Transverse colon (tissue), 4 donors: ENCODE measurements at regions not wholly inside any gene's neighbourhood (a gene's known extent, or its start where the extent isn't known, plus 50 kb on each side); places are given as distances from the start of the nearest gene placed in this dataset.

ENCODE experiments used
- CTCF ChIP-seq, 5 experiments: fragments of 200-600 bp in 3 of 5; fragments of 450-650 bp in 2 of 5; sonication (generic) in 3 of 5; IDR thresholded peaks; 1 replicate in 2 of 5; 2 replicates in 3 of 5; pipeline ENCODE4 v1.5.1; 2016 to 2017; ENCODE audit warnings: antibody characterized with exemption in 5 of 5, inconsistent platforms in 3 of 5, mild to moderate bottlenecking in 2 of 5, moderate library complexity in 1 of 5
- EP300 ChIP-seq: sonication (generic); formaldehyde crosslinking; IDR thresholded peaks from one replicate; pipeline ENCODE4 v1.6.1; 2017; ENCODE audit warnings: antibody characterized with exemption, low read depth
- POLR2A ChIP-seq: fragments of 450-650 bp; IDR thresholded peaks from one replicate; pipeline ENCODE4 v1.6.1; 2016; ENCODE audit warnings: antibody characterized with exemption, mild to moderate bottlenecking, moderate library complexity
- POLR2AphosphoS5 ChIP-seq, 3 donors: sonication (generic); formaldehyde crosslinking; IDR thresholded peaks; one replicate each; pipeline ENCODE4 v1.6.1; 2016; ENCODE audit warnings: antibody characterized with exemption in 3 of 3

GRCh38 chr3:26292780-26293179 lies 329.8 kb upstream of the LRRC3B start:
- TF ChIP-seq CTCF (IDR thresholded peaks at IDR 0.05) (no peak), POLR2A (no peak), POLR2AphosphoS5 (IDR thresholded peaks at IDR 0.05) (no peak), EP300 (no peak)
